HG03571 (cell line): ENCODE measurements at regions not wholly inside any gene's neighbourhood (a gene's known extent, or its start where the extent isn't known, plus 50 kb on each side); places are given as distances from the start of the nearest gene placed in this dataset.
"Not testable (repeated sequence)": the region's sequence is repeated elsewhere in the genome, so short reads cannot be mapped to it uniquely, and the experiment has no call there.

ENCODE experiments used
- ATAC-seq: cut with Tn5 transposase; IDR thresholded peaks from one replicate; pipeline ENCODE4 v1.9.1; 2021; ENCODE audit not compliant: unreplicated experiment

- not testable (repeated sequence) for ATAC-seq
Observed at GRCh38 chrX:3875638-3876037, 162.2 kb upstream of the PRKX start.

GRCh38 chrX:3872226-3872879 is 158.9 kb upstream of the PRKX start:
- ATAC-seq, result not testable (repeated sequence)

- ATAC-seq, result not testable (repeated sequence)
Observed at GRCh38 chrX:3867067-3867831, 153.8 kb upstream of the PRKX start.

- ATAC-seq, result not testable (repeated sequence)
Observed at GRCh38 chrX:3858332-3858731, 144.9 kb upstream of the PRKX start.

GRCh38 chrX:3843522-3844145 is 130.2 kb upstream of the PRKX start:
- ATAC-seq, result peak; percentile 88

GRCh38 chrX:3842822-3843521 is 129.5 kb upstream of the PRKX start:
- ATAC-seq, result peak; percentile 78

GRCh38 chrX:3838754-3839153 is 125.3 kb upstream of the PRKX start:
- ATAC-seq, result not testable (repeated sequence)

GRCh38 chrX:3837958-3838643 is 124.7 kb upstream of the PRKX start:
- ATAC-seq, result not testable (repeated sequence)

- ATAC-seq, result not testable (repeated sequence)
Observed at GRCh38 chrX:3837211-3837610, 123.8 kb upstream of the PRKX start.

- ATAC-seq, result not testable (repeated sequence)
Observed at GRCh38 chrX:3833761-3834542, 120.5 kb upstream of the PRKX start.

GRCh38 chrX:3830020-3830419 is 116.6 kb upstream of the PRKX start:
- not testable (repeated sequence) for ATAC-seq

GRCh38 chrX:3829041-3829531 is 115.6 kb upstream of the PRKX start:
- not testable (repeated sequence) for ATAC-seq

- ATAC-seq, result not testable (repeated sequence)
Observed at GRCh38 chrX:3828378-3829040, 115.1 kb upstream of the PRKX start.

GRCh38 chrX:3824008-3824407 is 110.6 kb upstream of the PRKX start:
- not testable (repeated sequence) for ATAC-seq

- ATAC-seq, result no peak
Observed at GRCh38 chrX:3820167-3820566, 106.7 kb upstream of the PRKX start.

- ATAC-seq, result not testable (repeated sequence)
Observed at GRCh38 chrX:3817480-3817879, 104.0 kb upstream of the PRKX start.

- no peak for ATAC-seq
Observed at GRCh38 chrX:3815896-3816664, 102.6 kb upstream of the PRKX start.
